Body of pancreas (tissue), 4 donors: ENCODE measurements at regions not wholly inside any gene's neighbourhood (a gene's known extent, or its start where the extent isn't known, plus 50 kb on each side); places are given as distances from the start of the nearest gene placed in this dataset.
"Not testable (repeated sequence)": the region's sequence is repeated elsewhere in the genome, so short reads cannot be mapped to it uniquely, and the experiment has no call there.

Source experiments
- ATAC-seq: fragments of 150-250 bp; one replicate; pipeline ENCODE4 v1.9.1; 2016
- DNase-seq, 4 donors: peaks; one replicate each; pipeline ENCODE4 v3.0.0-alpha.2; 2019
- H3K27ac ChIP-seq, 4 donors: fragments of 200-600 bp; sonication (generic); 1 replicate in 3 of 4; 2 replicates in 1 of 4; pipeline versions ENCODE4 v1.5.1 to v1.6.1; 2016 to 2019; ENCODE audit warnings: mild to moderate bottlenecking in 1 of 4, mixed read lengths in 1 of 4, moderate library complexity in 1 of 4
- H3K27me3 ChIP-seq, 2 donors: fragments of 200-600 bp; sonication (generic); one replicate each; pipeline ENCODE4 v1.6.0; 2016; ENCODE audit warnings: mild to moderate bottlenecking in 1 of 2
- H3K36me3 ChIP-seq, 2 donors: fragments of 200-600 bp; sonication (generic); replicated peaks in 1 of 2; 2 replicates each; pipeline ENCODE4 v1.5.1; 2016; ENCODE audit warnings: low read depth in 2 of 2; ENCODE audit not compliant: insufficient read depth in 1 of 2
- H3K4me1 ChIP-seq: fragments of 200-600 bp; sonication (generic); one replicate; pipeline ENCODE4 v1.6.0; 2016
- H3K4me3 ChIP-seq, 2 donors: fragments of 200-600 bp; sonication (generic); 1 replicate in 1 of 2; 2 replicates in 1 of 2; pipeline ENCODE4 v1.5.1; 2016 to 2019
- H3K9me3 ChIP-seq, 3 donors: fragments of 200-600 bp; sonication (generic); 1 replicate in 2 of 3; 2 replicates in 1 of 3; pipeline ENCODE4 v1.5.1; 2016
- POLR2A ChIP-seq, 3 donors: fragments of 450-650 bp; IDR thresholded peaks; one replicate each; pipeline ENCODE4 v1.6.1; 2016; ENCODE audit warnings: antibody characterized with exemption in 3 of 3, mild to moderate bottlenecking in 2 of 3
- WGBS, 2 donors: methylation state at CpG; one replicate each; pipeline ENCODE4 v1.1.5; 2017; 5-methylcytosine and 5-hydroxymethylcytosine counted together
- intact Hi-C: fragments of 100-400 bp; cut with DNase I; formaldehyde crosslinking; loops from one replicate; pipeline ENCODE4 v1.15.1; 2023
- TF ChIP-seq, protein P1 (sequence below), 7 experiments: fragments of 450-650 bp in 4 of 7; fragments of 200-600 bp in 3 of 7; sonication (generic) in 3 of 7; IDR thresholded peaks; one replicate each; pipeline ENCODE4 v1.5.1; 2016 to 2019; ENCODE audit warnings: antibody characterized with exemption in 7 of 7

DNA sequence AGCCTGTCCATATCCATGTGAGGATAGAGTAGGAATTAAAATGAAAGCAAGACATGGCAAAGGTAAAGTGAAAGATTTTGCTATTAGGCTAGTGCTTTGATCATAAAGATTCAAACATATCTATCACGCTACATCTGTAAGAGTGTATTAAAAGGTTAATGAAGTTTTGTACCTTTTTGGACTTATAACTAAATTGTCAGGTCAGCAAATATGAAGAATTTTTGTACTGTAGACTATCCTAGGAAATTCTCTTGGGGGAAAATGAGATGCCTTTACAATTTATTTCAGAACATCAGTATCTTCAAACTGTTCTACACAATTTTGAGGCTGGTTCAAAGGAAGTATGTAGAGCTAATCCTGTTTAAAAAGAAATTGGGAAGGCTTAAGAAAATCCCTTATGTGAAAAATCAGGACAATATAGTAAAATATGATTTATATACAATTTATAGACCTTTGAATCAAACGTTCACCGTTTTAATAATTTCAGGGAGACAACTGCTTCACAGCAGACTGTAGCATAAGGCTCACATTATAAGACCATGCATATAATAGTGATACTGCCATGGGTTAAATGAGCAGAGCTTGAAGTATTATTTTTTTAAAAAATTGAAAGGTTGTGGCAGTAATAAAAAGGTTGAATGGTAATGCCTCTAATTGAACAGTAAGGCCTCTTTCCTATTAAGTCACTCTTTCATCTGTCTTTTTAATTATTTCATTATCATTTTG is 639.5 kb upstream of the ARRDC3 start:
- H3K27ac ChIP-seq = no peak overlapping the region
- H3K36me3 ChIP-seq = no peaks in the 10 kb centered on the region
- intact Hi-C loops = no loop called here
- ATAC-seq (no peak), DNase-seq (no peak)
- no peaks in the 10 kb centered on the region for H3K9me3 ChIP-seq
- H3K4me1 ChIP-seq = no peaks in the 10 kb centered on the region
- 63 to 73% methylated on average over 3 of the region's 3 CpGs for WGBS, 2 donors
- TF ChIP-seq POLR2A (IDR thresholded peaks at IDR 0.05) = no peak
- TF ChIP-seq, protein P1, sequence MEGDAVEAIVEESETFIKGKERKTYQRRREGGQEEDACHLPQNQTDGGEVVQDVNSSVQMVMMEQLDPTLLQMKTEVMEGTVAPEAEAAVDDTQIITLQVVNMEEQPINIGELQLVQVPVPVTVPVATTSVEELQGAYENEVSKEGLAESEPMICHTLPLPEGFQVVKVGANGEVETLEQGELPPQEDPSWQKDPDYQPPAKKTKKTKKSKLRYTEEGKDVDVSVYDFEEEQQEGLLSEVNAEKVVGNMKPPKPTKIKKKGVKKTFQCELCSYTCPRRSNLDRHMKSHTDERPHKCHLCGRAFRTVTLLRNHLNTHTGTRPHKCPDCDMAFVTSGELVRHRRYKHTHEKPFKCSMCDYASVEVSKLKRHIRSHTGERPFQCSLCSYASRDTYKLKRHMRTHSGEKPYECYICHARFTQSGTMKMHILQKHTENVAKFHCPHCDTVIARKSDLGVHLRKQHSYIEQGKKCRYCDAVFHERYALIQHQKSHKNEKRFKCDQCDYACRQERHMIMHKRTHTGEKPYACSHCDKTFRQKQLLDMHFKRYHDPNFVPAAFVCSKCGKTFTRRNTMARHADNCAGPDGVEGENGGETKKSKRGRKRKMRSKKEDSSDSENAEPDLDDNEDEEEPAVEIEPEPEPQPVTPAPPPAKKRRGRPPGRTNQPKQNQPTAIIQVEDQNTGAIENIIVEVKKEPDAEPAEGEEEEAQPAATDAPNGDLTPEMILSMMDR (IDR thresholded peaks at IDR 0.05) = no peak
- no peaks in the 10 kb centered on the region for H3K27me3 ChIP-seq
- H3K4me3 ChIP-seq = no peak overlapping the region

DNA sequence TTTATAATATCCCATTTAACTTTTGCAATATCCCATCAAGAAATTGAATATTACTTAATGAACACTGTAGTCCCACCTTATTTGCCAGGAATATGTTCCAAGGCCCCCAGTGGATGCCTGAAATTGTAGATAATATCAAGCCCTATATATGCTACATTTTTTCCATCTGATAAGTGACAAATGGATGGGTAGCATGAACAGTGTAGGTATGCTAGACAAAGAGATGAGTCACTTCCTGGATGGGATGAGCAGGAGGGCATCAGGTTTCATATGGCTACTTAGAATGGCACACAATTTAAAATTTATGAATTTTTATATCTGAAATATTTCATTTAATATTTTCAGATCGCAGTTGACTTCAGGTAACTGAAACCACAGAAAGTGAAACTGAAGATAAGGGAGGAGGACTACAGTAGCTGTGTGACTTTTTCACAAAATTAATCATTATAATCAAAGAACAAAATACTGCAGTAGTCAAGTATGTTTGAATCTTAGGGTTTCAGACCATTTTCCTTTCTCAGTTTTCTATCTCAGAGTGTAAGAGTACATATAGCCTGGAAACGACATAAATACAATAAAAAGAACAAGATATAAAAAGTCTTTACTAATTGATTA is 636.4 kb upstream of the ARRDC3 start:
- Histone ChIP-seq H3K9me3 (no peaks in the 10 kb centered on the region), H3K36me3 (no peaks in the 10 kb centered on the region), H3K27ac (no peak overlapping the region), H3K4me3 (no peak overlapping the region), H3K4me1 (no peaks in the 10 kb centered on the region), H3K27me3 (no peaks in the 10 kb centered on the region)
- 42 to 50% methylated on average over 2 of the region's 2 CpGs for WGBS, 2 donors
- intact Hi-C loops = no loop called here
- TF ChIP-seq, protein P1 (IDR thresholded peaks at IDR 0.05) = no peak
- no peak for TF ChIP-seq POLR2A (IDR thresholded peaks at IDR 0.05)
- DNase-seq = no peak
- no peak for ATAC-seq

DNA sequence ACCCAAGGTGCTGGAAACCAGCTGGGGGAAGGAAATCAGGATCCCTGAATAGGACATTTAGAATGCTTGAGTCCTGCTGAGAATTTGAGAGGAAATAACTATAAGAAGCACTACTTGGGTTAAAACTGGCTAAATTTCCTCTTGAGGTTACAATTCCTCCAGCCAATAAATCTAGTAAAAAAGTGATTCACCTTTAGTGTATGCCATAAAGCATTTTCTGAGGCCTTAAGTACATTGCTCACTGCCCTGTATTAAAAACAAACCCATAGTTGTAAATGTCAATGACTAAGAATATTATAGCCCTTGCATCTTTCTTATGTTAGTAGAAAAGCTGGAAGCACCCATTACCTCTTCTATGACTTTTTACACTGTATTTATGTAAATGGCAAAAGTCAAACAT is 634.7 kb upstream of the ARRDC3 start:
- DNase-seq (no peak), ATAC-seq (no peak)
- H3K9me3 ChIP-seq = no peaks in the 10 kb centered on the region
- H3K4me1 ChIP-seq = no peaks in the 10 kb centered on the region
- no peaks in the 10 kb centered on the region for H3K36me3 ChIP-seq
- H3K27ac ChIP-seq = no peak overlapping the region
- H3K4me3 ChIP-seq = no peak overlapping the region
- intact Hi-C loops = no loop called here
- TF ChIP-seq, protein P1 (IDR thresholded peaks at IDR 0.05) = no peak
- no peak for TF ChIP-seq POLR2A (IDR thresholded peaks at IDR 0.05)
- H3K27me3 ChIP-seq = no peaks in the 10 kb centered on the region

DNA sequence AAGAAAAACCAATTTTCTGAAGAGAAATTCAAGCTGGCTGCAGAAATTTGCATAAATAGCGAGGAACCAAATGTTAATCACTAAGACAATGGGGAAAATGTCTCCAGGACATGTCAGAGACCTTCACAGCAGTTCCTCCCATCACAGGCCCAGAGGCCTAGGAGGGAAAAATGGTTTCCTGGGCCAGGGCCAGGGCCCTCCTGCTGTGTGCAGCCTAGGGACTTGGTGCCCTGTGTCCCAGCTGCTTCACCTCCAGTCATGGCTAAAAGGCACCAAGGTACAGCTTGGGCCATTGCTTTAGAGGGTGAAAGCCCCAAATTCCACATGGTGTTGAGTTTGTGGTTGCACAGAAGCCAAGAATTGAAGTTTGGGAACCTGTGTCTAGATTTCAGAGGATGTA is 628.7 kb upstream of the ARRDC3 start:
- H3K36me3 ChIP-seq, H3K4me3 ChIP-seq, ATAC-seq, H3K27me3 ChIP-seq, DNase-seq, H3K9me3 ChIP-seq, H3K4me1 ChIP-seq, intact Hi-C loops, H3K27ac ChIP-seq: not testable (repeated sequence)
- WGBS, 2 donors = 71% methylated on average over 1 of the region's 1 CpG

DNA sequence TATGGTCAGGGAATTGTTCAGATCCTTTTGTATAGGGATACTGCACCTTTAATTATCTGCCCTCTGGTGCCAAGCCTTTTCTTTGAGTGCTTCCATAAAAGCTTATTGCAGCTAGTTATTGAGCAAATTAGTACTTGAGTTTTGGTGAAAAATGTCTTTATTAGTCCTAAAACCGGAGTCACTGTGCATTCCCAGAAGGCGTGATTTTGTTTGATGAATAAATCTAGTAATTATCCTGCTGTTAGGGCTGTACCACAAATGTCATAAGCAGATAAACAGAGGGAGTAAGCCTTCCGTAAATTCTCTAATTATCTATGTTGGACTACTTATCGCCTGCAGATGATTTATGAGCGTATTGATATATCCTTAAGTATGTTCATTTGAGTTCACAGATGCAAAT is 620.7 kb upstream of the ARRDC3 start:
- Histone ChIP-seq H3K27me3 (no peaks in the 10 kb centered on the region), H3K27ac (no peak overlapping the region), H3K4me3 (no peak overlapping the region), H3K4me1 (no peaks in the 10 kb centered on the region), H3K36me3 (no peaks in the 10 kb centered on the region), H3K9me3 (no peaks in the 10 kb centered on the region)
- intact Hi-C loops = no loop called here
- TF ChIP-seq, protein P1 (IDR thresholded peaks at IDR 0.05) = no peak
- TF ChIP-seq POLR2A (IDR thresholded peaks at IDR 0.05) = no peak
- DNase-seq = no peak
- no peak for ATAC-seq
- 44 to 58% methylated on average over 5 of the region's 5 CpGs for WGBS, 2 donors
